ENCODE measurements at regions not wholly inside any gene's neighbourhood (a gene's known extent, or its start where the extent isn't known, plus 50 kb on each side); places are given as distances from the start of the nearest gene placed in this dataset.

DNA sequence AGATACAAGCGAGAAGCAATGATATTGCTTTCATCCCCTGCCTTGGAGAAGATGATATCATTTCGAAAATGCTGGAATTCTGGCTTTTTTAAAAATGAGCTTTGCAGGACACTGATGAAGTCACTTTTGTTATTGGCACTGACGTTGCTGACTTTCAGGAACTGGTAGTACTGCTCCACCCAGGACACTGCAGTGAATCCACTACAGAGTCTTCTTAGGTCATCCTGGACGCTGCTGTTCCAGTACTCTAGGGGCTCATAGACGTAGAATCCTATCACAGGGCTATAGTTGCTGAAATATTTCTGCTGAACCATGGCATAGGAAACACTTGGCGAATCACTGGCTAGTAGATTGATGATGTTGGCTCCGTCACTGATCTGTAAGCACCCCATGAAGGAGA is 97.2 kb downstream of the OPN5 start:
- TF ChIP-seq, protein P1, sequence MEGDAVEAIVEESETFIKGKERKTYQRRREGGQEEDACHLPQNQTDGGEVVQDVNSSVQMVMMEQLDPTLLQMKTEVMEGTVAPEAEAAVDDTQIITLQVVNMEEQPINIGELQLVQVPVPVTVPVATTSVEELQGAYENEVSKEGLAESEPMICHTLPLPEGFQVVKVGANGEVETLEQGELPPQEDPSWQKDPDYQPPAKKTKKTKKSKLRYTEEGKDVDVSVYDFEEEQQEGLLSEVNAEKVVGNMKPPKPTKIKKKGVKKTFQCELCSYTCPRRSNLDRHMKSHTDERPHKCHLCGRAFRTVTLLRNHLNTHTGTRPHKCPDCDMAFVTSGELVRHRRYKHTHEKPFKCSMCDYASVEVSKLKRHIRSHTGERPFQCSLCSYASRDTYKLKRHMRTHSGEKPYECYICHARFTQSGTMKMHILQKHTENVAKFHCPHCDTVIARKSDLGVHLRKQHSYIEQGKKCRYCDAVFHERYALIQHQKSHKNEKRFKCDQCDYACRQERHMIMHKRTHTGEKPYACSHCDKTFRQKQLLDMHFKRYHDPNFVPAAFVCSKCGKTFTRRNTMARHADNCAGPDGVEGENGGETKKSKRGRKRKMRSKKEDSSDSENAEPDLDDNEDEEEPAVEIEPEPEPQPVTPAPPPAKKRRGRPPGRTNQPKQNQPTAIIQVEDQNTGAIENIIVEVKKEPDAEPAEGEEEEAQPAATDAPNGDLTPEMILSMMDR (IDR thresholded peaks at IDR 0.05; ENCODE audit: insufficient read depth, low read length) = no peak
- H3K4me3 ChIP-seq (ENCODE audit: low read depth, low read length) = no peak overlapping the region
- DNase-seq (ENCODE audit: low read depth) = no peak
